ENCODE measurements at regions not wholly inside any gene's neighbourhood (a gene's known extent, or its start where the extent isn't known, plus 50 kb on each side); places are given as distances from the start of the nearest gene placed in this dataset.

GRCh38 chr11:38005597-38005996 is 1407.6 kb upstream of the RAG2 start:
- CTCF ChIA-PET, result no interaction called here
- no peak for TF ChIP-seq CTCF (IDR thresholded peaks at IDR 0.05; ENCODE audit: control extremely low read depth, extremely low read depth, low read depth, missing control alignments)
- POLR2A ChIA-PET, result no interaction called here
- no peak for DNase-seq (ENCODE audit: extremely low spot score)

DNA sequence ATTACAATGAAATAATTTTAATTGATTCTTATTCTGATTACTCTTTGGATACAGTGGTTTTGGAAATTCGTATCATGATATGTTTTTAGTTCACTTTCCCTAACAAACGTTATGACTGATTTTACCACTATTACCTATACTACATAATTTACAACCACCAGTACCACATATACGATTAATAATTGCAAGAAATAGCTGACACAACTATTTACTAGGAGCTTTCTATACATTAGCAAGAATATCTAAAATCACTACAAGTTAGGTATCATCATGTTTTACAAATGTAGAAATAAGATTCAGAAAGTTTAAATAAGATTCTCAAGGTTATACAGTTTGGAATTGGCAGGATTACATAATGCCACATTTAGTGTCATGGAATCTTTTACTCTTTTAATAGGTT is 1401.1 kb upstream of the RAG2 start:
- CTCF ChIA-PET, result no interaction called here
- POLR2A ChIA-PET, result no interaction called here
- DNase-seq (ENCODE audit: extremely low spot score), result no peak
- TF ChIP-seq CTCF (IDR thresholded peaks at IDR 0.05; ENCODE audit: control extremely low read depth, extremely low read depth, low read depth, missing control alignments), result no peak

GRCh38 chr11:37995886-37996285 is 1397.8 kb upstream of the RAG2 start:
- ChIA-PET CTCF (no interaction called here), POLR2A (no interaction called here)
- no peak for TF ChIP-seq CTCF (IDR thresholded peaks at IDR 0.05; ENCODE audit: control extremely low read depth, extremely low read depth, low read depth, missing control alignments)
- DNase-seq (ENCODE audit: extremely low spot score), result no peak

GRCh38 chr11:37988031-37988430 is 1390.0 kb upstream of the RAG2 start:
- ChIA-PET CTCF (no interaction called here), POLR2A (no interaction called here)
- no peak for DNase-seq (ENCODE audit: extremely low spot score)
- TF ChIP-seq CTCF (IDR thresholded peaks at IDR 0.05; ENCODE audit: control extremely low read depth, extremely low read depth, low read depth, missing control alignments), result no peak

GRCh38 chr11:37984991-37985390 is 1387.0 kb upstream of the RAG2 start:
- ChIA-PET CTCF (no interaction called here), POLR2A (no interaction called here)
- TF ChIP-seq CTCF (IDR thresholded peaks at IDR 0.05; ENCODE audit: control extremely low read depth, extremely low read depth, low read depth, missing control alignments), result no peak
- DNase-seq (ENCODE audit: extremely low spot score), result no peak

- no peak for TF ChIP-seq CTCF (IDR thresholded peaks at IDR 0.05; ENCODE audit: control extremely low read depth, extremely low read depth, low read depth, missing control alignments)
- POLR2A ChIA-PET, result no interaction called here
- no peak for DNase-seq (ENCODE audit: extremely low spot score)
- CTCF ChIA-PET, result interaction anchor here (1.3 to 1.4 kb wide), 2 partner anchors 10 to 33 kb away, joined by 3 to 4 read pairs; no protein-coding TSS in a partner anchor
Measured at GRCh38 chr11:37978647-37979046, 1380.6 kb upstream of the RAG2 start.

GRCh38 chr11:37973941-37974340 is 1375.9 kb upstream of the RAG2 start:
- POLR2A ChIA-PET, result no interaction called here
- no peak for DNase-seq (ENCODE audit: extremely low spot score)
- no peak for TF ChIP-seq CTCF (IDR thresholded peaks at IDR 0.05; ENCODE audit: control extremely low read depth, extremely low read depth, low read depth, missing control alignments)
- CTCF ChIA-PET, result interaction anchor here (1.3 kb wide), 1 partner anchor 26 kb away, joined by 3 read pairs; no protein-coding TSS in a partner anchor

Measured in GM10248 (cell line).